Glutamatergic neuron (in vitro differentiated cells): ENCODE measurements at regions not wholly inside any gene's neighbourhood (a gene's known extent, or its start where the extent isn't known, plus 50 kb on each side); places are given as distances from the start of the nearest gene placed in this dataset.
"Not testable (repeated sequence)": the region's sequence is repeated elsewhere in the genome, so short reads cannot be mapped to it uniquely, and the experiment has no call there.

ENCODE experiments used
- DNase-seq: peaks from one replicate; pipeline ENCODE4 v3.0.0; 2022
- H3K27ac Mint-ChIP-seq: one replicate; pipeline ENCODE4 v1.8.0; 2020; ENCODE audit warnings: mild to moderate bottlenecking, mixed read lengths, inconsistent platforms; ENCODE audit not compliant: unreplicated experiment
- H3K27me3 Mint-ChIP-seq: one replicate; pipeline ENCODE4 v1.8.0; 2020; ENCODE audit warnings: mild to moderate bottlenecking, moderate library complexity, mixed read lengths, inconsistent platforms; ENCODE audit not compliant: unreplicated experiment
- H3K36me3 Mint-ChIP-seq: one replicate; pipeline ENCODE4 v1.8.0; 2020; ENCODE audit warnings: mild to moderate bottlenecking, mixed read lengths, inconsistent platforms; ENCODE audit not compliant: unreplicated experiment
- H3K4me1 Mint-ChIP-seq: one replicate; pipeline ENCODE4 v1.8.0; 2020; ENCODE audit warnings: mild to moderate bottlenecking, low read depth, mixed read lengths, inconsistent platforms; ENCODE audit not compliant: unreplicated experiment
- H3K4me3 Mint-ChIP-seq: one replicate; pipeline ENCODE4 v1.8.0; 2020; ENCODE audit warnings: mild to moderate bottlenecking, mixed read lengths, inconsistent platforms; ENCODE audit not compliant: unreplicated experiment
- H3K9me3 Mint-ChIP-seq: one replicate; pipeline ENCODE4 v1.8.0; 2020; ENCODE audit warnings: mild to moderate bottlenecking, moderate library complexity, mixed read lengths, inconsistent platforms; ENCODE audit not compliant: unreplicated experiment
- CTCF ChIP-seq: fragments of 200-600 bp; sonication (generic); IDR thresholded peaks from one replicate; pipeline ENCODE4 v1.5.0; 2021; ENCODE audit not compliant: partially characterized antibody, unreplicated experiment

GRCh38 chr7:57638666-57639065, 188.7 kb downstream of the ZNF716 start:
- H3K27me3 Mint-ChIP-seq, result peaks cover 6% of the 10 kb centered on the region
- no peak overlapping the region for H3K4me3 Mint-ChIP-seq
- H3K27ac Mint-ChIP-seq, result no peak overlapping the region
- H3K9me3 Mint-ChIP-seq, result peaks cover 14% of the 10 kb centered on the region
- no peak for DNase-seq
- TF ChIP-seq CTCF, result no peak
- H3K36me3 Mint-ChIP-seq, result no peaks in the 10 kb centered on the region
- H3K4me1 Mint-ChIP-seq, result no peaks in the 10 kb centered on the region

GRCh38 chr7:57641521-57642067, 191.6 kb downstream of the ZNF716 start:
- no peaks in the 10 kb centered on the region for H3K4me1 Mint-ChIP-seq
- no peak overlapping the region for H3K27ac Mint-ChIP-seq
- no peak for DNase-seq
- H3K27me3 Mint-ChIP-seq, result peaks cover 12% of the 10 kb centered on the region
- peaks cover 8% of the 10 kb centered on the region for H3K36me3 Mint-ChIP-seq
- peaks cover 19% of the 10 kb centered on the region for H3K9me3 Mint-ChIP-seq
- no peak overlapping the region for H3K4me3 Mint-ChIP-seq
- TF ChIP-seq CTCF, result no peak

GRCh38 chr7:57642730-57643129, 192.8 kb downstream of the ZNF716 start:
- peaks cover 12% of the 10 kb centered on the region for H3K27me3 Mint-ChIP-seq
- no peak overlapping the region for H3K4me3 Mint-ChIP-seq
- DNase-seq, result no peak
- H3K36me3 Mint-ChIP-seq, result peaks cover 8% of the 10 kb centered on the region
- H3K9me3 Mint-ChIP-seq, result peaks cover 25% of the 10 kb centered on the region
- TF ChIP-seq CTCF, result no peak
- no peaks in the 10 kb centered on the region for H3K4me1 Mint-ChIP-seq
- no peak overlapping the region for H3K27ac Mint-ChIP-seq

- H3K9me3 Mint-ChIP-seq, result peaks cover 45% of the 10 kb centered on the region
- no peak overlapping the region for H3K27ac Mint-ChIP-seq
- H3K36me3 Mint-ChIP-seq, result peaks cover 17% of the 10 kb centered on the region
- no peak for TF ChIP-seq CTCF
- no peak overlapping the region for H3K4me3 Mint-ChIP-seq
- peaks cover 24% of the 10 kb centered on the region for H3K27me3 Mint-ChIP-seq
- no peak for DNase-seq
- no peaks in the 10 kb centered on the region for H3K4me1 Mint-ChIP-seq
Observed at GRCh38 chr7:57646219-57646900, 196.4 kb downstream of the ZNF716 start.

GRCh38 chr7:57646901-57647246, 196.9 kb downstream of the ZNF716 start:
- no peak for TF ChIP-seq CTCF
- Mint-ChIP-seq H3K4me1 (no peaks in the 10 kb centered on the region), H3K27ac (no peak overlapping the region), H3K4me3 (no peak overlapping the region), H3K36me3 (peaks cover 17% of the 10 kb centered on the region), H3K9me3 (peaks cover 46% of the 10 kb centered on the region), H3K27me3 (peaks cover 20% of the 10 kb centered on the region)
- no peak for DNase-seq

GRCh38 chr7:57650401-57650800, 200.4 kb downstream of the ZNF716 start:
- Mint-ChIP-seq H3K9me3 (peaks cover 51% of the 10 kb centered on the region), H3K27me3 (peaks cover 22% of the 10 kb centered on the region), H3K36me3 (peaks cover 31% of the 10 kb centered on the region)
- DNase-seq, H3K4me1 Mint-ChIP-seq, H3K4me3 Mint-ChIP-seq, H3K27ac Mint-ChIP-seq: not testable (repeated sequence)
